ENCODE measurements at regions not wholly inside any gene's neighbourhood (a gene's known extent, or its start where the extent isn't known, plus 50 kb on each side); places are given as distances from the start of the nearest gene placed in this dataset.

DNA sequence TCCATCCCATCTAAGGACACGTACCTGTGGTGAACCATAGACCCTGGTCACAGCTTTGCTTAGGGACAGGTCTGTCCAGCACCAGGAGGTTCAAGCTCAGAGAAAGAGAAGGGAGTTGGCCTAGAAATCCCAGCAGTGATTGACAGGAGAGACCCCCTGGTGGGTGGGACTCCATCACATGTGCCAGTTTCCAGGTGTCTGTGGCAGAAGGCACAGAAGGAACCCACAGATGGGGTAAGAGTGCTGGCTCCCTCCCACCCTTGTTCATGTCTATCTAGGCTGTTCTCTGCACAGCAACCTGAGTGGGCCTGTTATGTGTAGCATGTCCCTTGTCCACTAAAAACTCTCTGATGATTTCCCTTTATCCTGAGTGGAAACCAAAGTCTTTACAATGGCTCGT, 54.0 kb upstream of the GRB10 start:
- TF ChIP-seq POLR2A (IDR thresholded peaks at IDR 0.05) (no peak), CTCF (IDR thresholded peaks at IDR 0.05) (no peak)

All from body of pancreas (tissue), 4 donors.